GM19438 (cell line): ENCODE measurements at regions not wholly inside any gene's neighbourhood (a gene's known extent, or its start where the extent isn't known, plus 50 kb on each side); places are given as distances from the start of the nearest gene placed in this dataset.
"Not testable (repeated sequence)": the region's sequence is repeated elsewhere in the genome, so short reads cannot be mapped to it uniquely, and the experiment has no call there.

Source experiments
- ATAC-seq: cut with Tn5 transposase; IDR thresholded peaks from one replicate; pipeline ENCODE4 v1.9.1; 2021; ENCODE audit warnings: low read depth; ENCODE audit not compliant: unreplicated experiment

- ATAC-seq: peak; percentile 79
Measured at GRCh38 chr15:62649793-62650420, 392.6 kb upstream of the TPM1 start.

GRCh38 chr15:62653122-62653521 lies 389.4 kb upstream of the TPM1 start:
- no peak for ATAC-seq

GRCh38 chr15:62656071-62656470 lies 386.5 kb upstream of the TPM1 start:
- ATAC-seq: no peak

- ATAC-seq: not testable (repeated sequence)
Measured at GRCh38 chr15:62657501-62657900, 385.0 kb upstream of the TPM1 start.

GRCh38 chr15:62658498-62658897 lies 384.0 kb upstream of the TPM1 start:
- ATAC-seq: no peak

- no peak for ATAC-seq
Measured at GRCh38 chr15:62663547-62663946, 379.0 kb upstream of the TPM1 start.

GRCh38 chr15:62665449-62665848 lies 377.1 kb upstream of the TPM1 start:
- ATAC-seq: no peak

GRCh38 chr15:62666046-62666445 lies 376.5 kb upstream of the TPM1 start:
- no peak for ATAC-seq

GRCh38 chr15:62672268-62672667 lies 370.3 kb upstream of the TPM1 start:
- no peak for ATAC-seq

GRCh38 chr15:62676891-62677290 lies 365.7 kb upstream of the TPM1 start:
- ATAC-seq: no peak

GRCh38 chr15:62681939-62682896 lies 360.3 kb upstream of the TPM1 start:
- no peak for ATAC-seq

GRCh38 chr15:62683192-62683591 lies 359.4 kb upstream of the TPM1 start:
- not testable (repeated sequence) for ATAC-seq

GRCh38 chr15:62684123-62684808 lies 358.3 kb upstream of the TPM1 start:
- no peak for ATAC-seq

- ATAC-seq: no peak
Measured at GRCh38 chr15:62691008-62691407, 351.5 kb upstream of the TPM1 start.

GRCh38 chr15:62697636-62698035 lies 344.9 kb upstream of the TPM1 start:
- no peak for ATAC-seq

GRCh38 chr15:62698646-62699045 lies 343.9 kb upstream of the TPM1 start:
- ATAC-seq: no peak

GRCh38 chr15:62706317-62706716 lies 336.2 kb upstream of the TPM1 start:
- no peak for ATAC-seq

GRCh38 chr15:62708470-62708869 lies 334.1 kb upstream of the TPM1 start:
- ATAC-seq: no peak

- ATAC-seq: no peak
Measured at GRCh38 chr15:62709261-62709660, 333.3 kb upstream of the TPM1 start.

- no peak for ATAC-seq
Measured at GRCh38 chr15:62711691-62712454, 330.7 kb upstream of the TPM1 start.

GRCh38 chr15:62712455-62712839 lies 330.1 kb upstream of the TPM1 start:
- no peak for ATAC-seq
